Activated T-helper 2 cell treated with anti-CD3 and anti-CD28 coated beads, Interferon-gamma antibody, Interleukin-2, Interleukin-4, amounts not matched to agents 10 μg/mL and 5 μg/mL and 100 μg/mL, durations not matched to agents 14 hours and 24 hours and 36 hours (primary cell): ENCODE measurements at regions not wholly inside any gene's neighbourhood (a gene's known extent, or its start where the extent isn't known, plus 50 kb on each side); places are given as distances from the start of the nearest gene placed in this dataset.

Experiments used
- DNase-seq: peaks from one replicate; pipeline ENCODE4 v3.0.0; 2021; ENCODE audit warnings: low spot score
- H3K27ac Mint-ChIP-seq: one replicate; pipeline ENCODE4 v1.8.0; 2021; ENCODE audit warnings: mixed read lengths
- H3K27me3 Mint-ChIP-seq: one replicate; pipeline ENCODE4 v1.8.0; 2021; ENCODE audit warnings: low read depth, mixed read lengths
- H3K36me3 Mint-ChIP-seq: one replicate; pipeline ENCODE4 v1.8.0; 2021; ENCODE audit warnings: low read depth, mixed read lengths
- H3K4me1 Mint-ChIP-seq: one replicate; pipeline ENCODE4 v1.8.0; 2021; ENCODE audit warnings: low read depth, mixed read lengths
- H3K4me3 Mint-ChIP-seq: one replicate; pipeline ENCODE4 v1.8.0; 2021; ENCODE audit warnings: low read depth, mild to moderate bottlenecking, moderate library complexity, mixed read lengths
- H3K9me3 Mint-ChIP-seq: one replicate; pipeline ENCODE4 v1.8.0; 2021; ENCODE audit warnings: mixed read lengths
- intact Hi-C: fragments of 100-400 bp; cut with micrococcal nuclease; formaldehyde crosslinking; loops from one replicate; pipeline ENCODE4 v1.15.1; 2023

DNA sequence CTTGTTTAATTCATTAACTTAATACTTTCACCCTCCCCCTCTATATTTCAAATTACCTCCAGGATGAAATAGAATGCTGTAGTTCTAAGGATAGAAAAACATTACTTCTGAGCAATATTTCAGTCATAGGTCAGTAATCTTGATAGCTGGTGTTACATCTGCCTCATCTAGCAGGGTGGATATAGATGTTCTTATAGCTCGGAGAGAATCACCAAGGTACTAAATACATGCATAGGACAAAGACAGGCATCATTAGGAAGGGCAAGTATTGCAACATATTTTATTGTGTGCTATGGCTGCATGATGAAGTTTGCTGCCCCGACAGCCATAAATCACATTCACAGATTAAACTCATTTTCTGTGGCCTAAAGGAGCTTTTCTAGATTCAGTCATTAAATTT is 601.0 kb downstream of the FGF9 start:
- intact Hi-C loops = loop anchor here (10.0 kb wide), 1 partner anchor 147 kb away; no protein-coding TSS in a partner anchor
- H3K9me3 Mint-ChIP-seq = no peaks in the 10 kb centered on the region
- no peak for DNase-seq
- no peak overlapping the region for H3K27ac Mint-ChIP-seq
- H3K4me3 Mint-ChIP-seq = no peak overlapping the region
- H3K27me3 Mint-ChIP-seq = no peaks in the 10 kb centered on the region
- no peaks in the 10 kb centered on the region for H3K36me3 Mint-ChIP-seq
- H3K4me1 Mint-ChIP-seq = no peaks in the 10 kb centered on the region

DNA sequence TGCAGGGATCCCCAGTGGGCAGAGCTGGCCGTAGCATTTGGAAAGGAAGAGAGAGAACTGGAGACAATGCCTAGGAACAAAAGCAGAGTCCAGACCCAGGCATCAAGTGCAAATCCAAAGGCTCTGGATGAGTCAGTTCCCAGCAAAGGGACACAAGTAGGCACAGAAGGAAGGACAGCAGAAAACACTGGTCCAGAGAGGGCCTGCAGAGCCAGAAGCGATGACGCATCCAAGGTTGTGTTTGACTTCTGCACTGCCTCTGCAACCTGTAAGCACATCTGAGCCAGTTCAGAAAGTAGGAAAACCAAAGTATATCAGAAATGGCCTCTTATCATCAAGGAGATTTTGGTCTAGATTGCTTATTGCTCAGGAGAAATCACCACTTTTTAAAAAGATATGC is 604.5 kb downstream of the FGF9 start:
- intact Hi-C loops = loop anchor here (10.0 kb wide), 1 partner anchor 151 kb away; no protein-coding TSS in a partner anchor
- Mint-ChIP-seq H3K36me3 (no peaks in the 10 kb centered on the region), H3K27ac (no peak overlapping the region), H3K4me1 (no peaks in the 10 kb centered on the region), H3K9me3 (no peaks in the 10 kb centered on the region), H3K4me3 (no peak overlapping the region), H3K27me3 (no peaks in the 10 kb centered on the region)
- no peak for DNase-seq

DNA sequence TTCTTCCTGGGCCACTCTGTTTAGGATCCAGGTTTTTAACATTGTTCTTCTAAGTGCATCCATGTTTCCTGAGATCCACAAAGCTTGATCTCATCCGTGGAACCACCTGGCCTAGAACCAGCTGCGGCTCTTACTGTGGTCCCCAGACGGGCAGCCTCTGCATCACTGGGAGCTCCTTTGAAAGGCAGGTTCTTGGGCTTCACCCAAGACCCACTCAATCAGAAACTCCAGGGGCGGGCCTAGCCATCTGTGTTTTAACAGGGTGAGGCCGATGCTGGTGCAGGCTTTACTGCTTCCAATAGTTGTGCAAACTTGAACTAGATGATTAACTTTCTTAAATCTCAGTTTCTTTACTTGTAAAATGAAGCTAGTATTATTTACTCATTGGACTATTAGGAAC is 605.7 kb downstream of the FGF9 start:
- no peak overlapping the region for H3K27ac Mint-ChIP-seq
- DNase-seq = no peak
- H3K4me1 Mint-ChIP-seq = no peaks in the 10 kb centered on the region
- no peak overlapping the region for H3K4me3 Mint-ChIP-seq
- no peaks in the 10 kb centered on the region for H3K36me3 Mint-ChIP-seq
- no peaks in the 10 kb centered on the region for H3K27me3 Mint-ChIP-seq
- H3K9me3 Mint-ChIP-seq = no peaks in the 10 kb centered on the region
- intact Hi-C loops = loop anchor here (10.0 kb wide), 1 partner anchor 152 kb away; no protein-coding TSS in a partner anchor

DNA sequence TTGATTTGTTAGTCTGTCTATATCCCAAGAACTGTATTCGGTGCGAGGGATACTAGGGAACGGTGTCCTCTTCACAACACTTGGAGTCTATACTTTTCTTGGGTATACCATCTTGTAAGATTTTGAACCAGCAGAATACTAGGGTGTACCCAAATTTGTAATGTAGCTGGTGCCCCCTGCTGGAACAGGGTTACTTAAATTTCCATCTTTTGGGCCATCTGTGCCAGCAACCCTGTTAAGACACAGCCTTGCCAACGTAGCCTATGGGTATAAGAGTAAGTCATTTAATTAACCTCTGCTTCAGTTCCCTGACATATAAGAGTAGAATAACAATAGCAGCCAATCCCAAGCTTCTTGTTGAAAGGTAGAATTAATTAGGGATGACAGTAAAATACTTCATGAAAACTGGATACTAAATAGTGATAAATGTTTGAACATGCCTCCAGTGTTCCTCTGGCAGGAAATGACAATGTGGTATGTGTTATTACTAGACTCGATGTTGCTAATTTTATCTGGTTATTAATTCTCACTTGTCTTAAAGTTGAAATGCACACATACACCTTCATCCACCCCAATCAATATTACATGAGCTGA is 607.6 kb downstream of the FGF9 start:
- DNase-seq = peak; percentile 16
- Mint-ChIP-seq H3K27ac (no peak overlapping the region), H3K27me3 (no peaks in the 10 kb centered on the region), H3K4me3 (no peak overlapping the region), H3K4me1 (no peaks in the 10 kb centered on the region), H3K9me3 (no peaks in the 10 kb centered on the region), H3K36me3 (no peaks in the 10 kb centered on the region)
- intact Hi-C loops = loop anchor here (1.0 to 10.0 kb wide), 2 partner anchors 154 to 640 kb away; no protein-coding TSS in a partner anchor

DNA sequence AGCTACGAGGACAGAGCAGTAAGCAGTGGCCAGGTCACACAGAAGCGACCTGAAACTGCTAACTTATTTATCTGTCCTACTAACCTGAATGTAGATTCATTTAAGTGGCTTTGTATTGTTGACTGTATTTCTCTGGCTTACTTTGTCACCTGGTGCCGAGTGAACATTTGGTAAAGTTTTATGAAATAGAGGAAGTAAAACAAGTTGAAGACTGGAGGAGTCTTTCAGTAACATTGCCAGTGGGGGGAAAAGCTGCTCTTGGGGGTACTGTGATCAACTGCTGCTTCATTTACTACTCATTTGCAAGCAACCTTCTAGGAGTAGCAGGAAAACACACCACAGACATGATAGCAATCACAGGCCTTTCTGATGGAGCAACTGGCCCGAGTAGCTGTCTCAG is 615.0 kb downstream of the FGF9 start:
- H3K27me3 Mint-ChIP-seq = no peaks in the 10 kb centered on the region
- H3K36me3 Mint-ChIP-seq = no peaks in the 10 kb centered on the region
- no peaks in the 10 kb centered on the region for H3K4me1 Mint-ChIP-seq
- intact Hi-C loops = no loop called here
- no peak for DNase-seq
- H3K27ac Mint-ChIP-seq = no peak overlapping the region
- no peaks in the 10 kb centered on the region for H3K9me3 Mint-ChIP-seq
- no peak overlapping the region for H3K4me3 Mint-ChIP-seq

DNA sequence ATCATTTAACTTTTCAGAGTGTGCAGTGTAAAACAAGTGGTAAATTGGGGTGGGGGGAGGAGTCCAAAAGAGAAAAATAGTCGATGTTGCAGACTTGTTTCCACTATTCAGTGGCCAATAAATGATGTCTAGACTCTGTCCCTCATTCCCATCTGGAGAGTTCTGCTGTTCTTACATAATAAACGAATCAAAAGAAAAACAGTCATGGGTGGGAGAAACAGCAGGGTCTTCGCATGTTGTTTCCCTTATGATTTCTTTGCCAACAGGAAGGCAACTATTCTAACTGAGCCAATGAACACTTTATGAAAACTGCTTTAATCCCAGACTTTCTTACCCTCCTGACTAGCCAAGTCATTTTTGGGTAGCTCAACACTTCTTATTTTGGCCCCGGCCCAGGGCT is 615.5 kb downstream of the FGF9 start:
- Mint-ChIP-seq H3K27ac (no peak overlapping the region), H3K9me3 (no peaks in the 10 kb centered on the region), H3K4me1 (no peaks in the 10 kb centered on the region), H3K27me3 (no peaks in the 10 kb centered on the region), H3K36me3 (no peaks in the 10 kb centered on the region), H3K4me3 (no peak overlapping the region)
- intact Hi-C loops = no loop called here
- no peak for DNase-seq

DNA sequence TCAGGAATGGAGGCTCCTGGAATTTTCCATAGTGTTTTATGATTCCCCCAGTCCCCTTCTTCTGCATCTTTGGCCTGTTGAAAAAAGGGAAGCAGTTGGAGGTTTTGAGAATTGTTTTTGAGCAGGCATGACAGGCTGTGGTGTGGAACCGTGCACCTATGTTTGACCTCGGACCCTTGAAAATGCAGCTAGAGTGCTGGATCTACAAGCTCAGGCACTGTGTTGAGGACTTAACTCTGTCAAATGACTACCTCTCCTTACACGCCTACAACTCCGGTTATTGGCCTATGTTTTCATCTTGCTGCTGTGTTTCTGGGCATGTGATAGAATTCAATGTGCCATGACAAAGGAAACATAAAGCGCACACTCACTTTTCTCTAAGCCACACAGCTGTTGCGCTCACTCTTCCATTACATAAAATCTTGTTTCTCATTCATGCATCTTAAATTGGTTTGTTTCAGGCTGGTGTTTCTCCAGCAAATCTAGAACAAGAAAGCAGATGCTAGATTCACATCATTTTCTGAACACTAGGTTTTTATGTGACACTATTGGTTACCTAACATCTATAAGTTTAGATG is 616.6 kb downstream of the FGF9 start:
- intact Hi-C loops = no loop called here
- H3K27ac Mint-ChIP-seq = no peak overlapping the region
- H3K36me3 Mint-ChIP-seq = no peaks in the 10 kb centered on the region
- no peaks in the 10 kb centered on the region for H3K4me1 Mint-ChIP-seq
- H3K9me3 Mint-ChIP-seq = no peaks in the 10 kb centered on the region
- no peak overlapping the region for H3K4me3 Mint-ChIP-seq
- no peaks in the 10 kb centered on the region for H3K27me3 Mint-ChIP-seq
- no peak for DNase-seq

DNA sequence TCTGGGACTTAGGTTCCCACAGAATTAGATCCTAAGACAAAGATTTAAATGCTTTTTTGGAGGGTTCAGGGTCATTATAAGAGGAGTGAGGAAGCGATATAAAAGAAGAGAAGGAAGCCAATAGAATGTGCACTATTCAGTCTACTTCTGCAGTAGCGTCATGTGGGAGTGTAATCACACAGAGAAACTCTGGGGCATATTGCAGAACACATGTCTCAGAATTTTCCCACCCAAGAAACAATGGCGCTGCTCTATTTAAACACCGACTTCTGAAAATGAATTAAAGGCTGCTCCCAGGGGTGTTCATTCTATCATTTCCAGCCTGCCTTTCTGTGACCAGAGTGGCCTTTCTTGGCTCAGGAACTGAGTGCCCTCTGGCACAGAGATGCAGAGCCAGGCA is 617.6 kb downstream of the FGF9 start:
- Mint-ChIP-seq H3K36me3 (no peaks in the 10 kb centered on the region), H3K27ac (no peak overlapping the region), H3K27me3 (no peaks in the 10 kb centered on the region), H3K9me3 (no peaks in the 10 kb centered on the region), H3K4me1 (no peaks in the 10 kb centered on the region), H3K4me3 (no peak overlapping the region)
- intact Hi-C loops = no loop called here
- DNase-seq = no peak

DNA sequence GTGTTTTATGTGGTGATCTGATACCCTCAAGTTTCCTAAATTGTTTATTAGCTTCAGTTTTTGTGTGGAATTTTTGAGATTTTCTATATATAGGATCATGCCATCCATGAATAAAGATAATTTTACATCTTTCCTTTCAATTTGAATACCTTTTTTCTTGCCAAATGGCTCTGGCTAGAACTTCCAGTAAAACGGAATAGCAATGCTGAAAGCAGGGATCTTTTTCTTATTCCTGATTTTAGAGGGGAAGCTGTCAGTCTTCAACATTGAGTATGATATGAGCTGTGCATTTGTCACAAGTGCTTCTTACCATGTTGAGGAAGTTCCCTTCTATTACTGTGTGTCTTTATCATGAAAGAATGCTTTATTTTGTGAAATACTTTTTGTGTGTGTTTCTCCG is 618.8 kb downstream of the FGF9 start:
- Mint-ChIP-seq H3K36me3 (no peaks in the 10 kb centered on the region), H3K27me3 (no peaks in the 10 kb centered on the region), H3K4me3 (no peak overlapping the region), H3K9me3 (no peaks in the 10 kb centered on the region), H3K4me1 (no peaks in the 10 kb centered on the region), H3K27ac (no peak overlapping the region)
- intact Hi-C loops = no loop called here
- no peak for DNase-seq

DNA sequence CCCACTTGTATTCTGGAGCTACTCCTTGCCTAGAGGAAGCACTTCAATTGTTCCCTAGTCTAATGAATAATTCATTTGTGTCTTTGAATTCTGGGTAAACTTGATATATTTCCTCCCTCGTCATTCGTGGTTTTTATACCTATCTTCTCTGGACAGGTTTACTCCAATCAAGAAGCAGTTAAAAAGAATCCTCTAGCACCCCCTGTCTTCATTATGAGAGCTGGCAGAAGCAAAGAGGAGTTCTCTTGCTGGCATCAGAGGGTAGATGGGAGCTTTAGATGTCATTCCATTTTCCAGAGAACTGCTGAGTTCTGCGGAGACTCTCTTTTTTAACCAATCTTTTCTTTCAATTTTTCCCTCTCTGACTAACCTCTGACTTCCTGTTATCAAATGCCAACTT is 627.7 kb downstream of the FGF9 start:
- Mint-ChIP-seq H3K36me3 (no peaks in the 10 kb centered on the region), H3K4me3 (no peak overlapping the region), H3K9me3 (peaks cover 38% of the 10 kb centered on the region), H3K27me3 (no peaks in the 10 kb centered on the region), H3K27ac (no peak overlapping the region), H3K4me1 (peaks cover 3% of the 10 kb centered on the region)
- DNase-seq = no peak
- intact Hi-C loops = no loop called here

DNA sequence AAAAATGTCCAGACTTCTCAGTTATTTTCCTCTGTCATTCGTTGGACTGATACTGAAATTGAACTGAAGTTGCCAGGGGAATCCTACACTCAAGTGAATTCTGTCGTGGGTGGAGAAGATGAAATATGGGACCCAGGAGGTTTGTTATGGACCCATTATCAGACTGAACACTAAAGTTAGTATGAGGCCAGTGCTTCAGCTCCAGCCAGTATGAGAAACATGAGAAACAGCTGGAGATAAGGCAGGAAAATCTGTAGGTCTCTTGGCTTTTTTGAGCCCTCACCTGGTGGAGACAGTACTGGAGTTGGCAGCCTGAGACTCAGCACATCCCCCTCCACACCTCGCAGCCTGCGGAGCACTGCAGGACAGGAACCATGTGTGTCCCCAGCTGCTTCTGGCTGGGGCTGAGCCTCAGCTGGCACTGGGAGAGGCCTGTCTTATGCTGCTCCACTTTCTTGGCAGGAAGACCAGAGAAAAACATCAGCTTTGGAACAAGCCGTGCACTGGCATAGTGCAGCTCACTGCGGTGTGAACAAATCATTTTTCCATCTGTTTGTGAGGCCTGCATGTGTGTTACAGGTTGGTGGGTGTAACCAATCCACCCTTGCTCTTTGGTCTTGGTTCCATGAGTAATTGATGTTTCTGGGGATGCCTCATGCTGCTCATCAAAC is 641.0 kb downstream of the FGF9 start:
- H3K36me3 Mint-ChIP-seq = no peaks in the 10 kb centered on the region
- intact Hi-C loops = no loop called here
- no peak overlapping the region for H3K27ac Mint-ChIP-seq
- no peak overlapping the region for H3K4me3 Mint-ChIP-seq
- peaks cover 17% of the 10 kb centered on the region for H3K9me3 Mint-ChIP-seq
- no peaks in the 10 kb centered on the region for H3K27me3 Mint-ChIP-seq
- no peaks in the 10 kb centered on the region for H3K4me1 Mint-ChIP-seq
- DNase-seq = no peak

DNA sequence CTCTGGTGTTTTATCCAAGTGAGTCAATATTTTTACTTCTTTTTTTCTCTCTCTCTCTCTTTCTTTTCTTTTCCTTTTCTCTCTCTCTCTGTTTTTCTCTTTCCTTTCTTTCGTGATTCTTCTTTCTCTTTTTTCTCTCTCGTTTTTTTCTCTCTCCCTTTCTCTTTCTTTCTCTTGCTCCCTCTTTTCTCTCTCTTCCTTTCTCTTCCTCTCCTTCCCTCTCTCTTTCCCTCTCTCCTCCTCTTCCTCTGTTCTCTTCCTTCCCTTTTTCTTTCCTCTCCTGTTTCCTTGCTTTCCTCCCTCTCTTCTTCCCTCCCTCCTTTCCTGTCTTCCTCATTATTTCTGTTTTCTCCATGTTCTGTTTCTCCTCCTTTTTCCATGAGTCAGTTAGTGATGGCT is 641.5 kb downstream of the FGF9 start:
- peaks cover 15% of the 10 kb centered on the region for H3K9me3 Mint-ChIP-seq
- no peak overlapping the region for H3K4me3 Mint-ChIP-seq
- intact Hi-C loops = no loop called here
- no peak for DNase-seq
- H3K27ac Mint-ChIP-seq = no peak overlapping the region
- no peaks in the 10 kb centered on the region for H3K27me3 Mint-ChIP-seq
- no peaks in the 10 kb centered on the region for H3K4me1 Mint-ChIP-seq
- H3K36me3 Mint-ChIP-seq = no peaks in the 10 kb centered on the region

DNA sequence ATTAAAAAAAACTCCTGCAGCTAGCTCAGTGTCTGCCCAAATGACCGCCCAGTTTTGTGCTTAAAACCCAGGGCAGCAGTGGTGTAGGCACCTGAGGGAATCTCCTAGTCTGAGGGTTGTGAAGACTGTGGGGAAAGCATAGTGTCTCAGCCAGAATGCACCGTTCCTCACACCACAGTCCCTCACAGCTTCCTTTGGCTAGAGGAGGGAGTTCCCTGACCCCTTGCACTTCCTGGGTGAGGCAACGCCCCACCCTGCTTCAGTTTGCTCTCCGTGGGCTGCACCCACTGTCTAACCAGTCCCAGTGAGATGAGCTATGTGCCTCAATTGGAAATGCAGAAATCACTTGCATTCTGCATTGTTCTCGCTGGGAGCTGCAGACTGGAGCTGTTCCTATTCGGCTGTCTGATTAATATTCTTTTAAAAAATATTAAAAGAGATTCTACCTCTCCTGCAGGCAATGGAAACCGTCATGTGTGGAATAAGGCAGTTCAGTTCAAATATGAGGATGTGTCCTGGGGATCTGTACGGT is 645.7 kb downstream of the FGF9 start:
- Mint-ChIP-seq H3K4me1 (no peaks in the 10 kb centered on the region), H3K36me3 (no peaks in the 10 kb centered on the region), H3K4me3 (no peak overlapping the region), H3K27ac (no peak overlapping the region), H3K9me3 (peaks cover 32% of the 10 kb centered on the region), H3K27me3 (no peaks in the 10 kb centered on the region)
- no peak for DNase-seq
- intact Hi-C loops = no loop called here
